ENCODE measurements at regions not wholly inside any gene's neighbourhood (a gene's known extent, or its start where the extent isn't known, plus 50 kb on each side); places are given as distances from the start of the nearest gene placed in this dataset.
A peak's percentile ranks its signal among the peaks of the same experiment; 100 is the strongest.

DNA sequence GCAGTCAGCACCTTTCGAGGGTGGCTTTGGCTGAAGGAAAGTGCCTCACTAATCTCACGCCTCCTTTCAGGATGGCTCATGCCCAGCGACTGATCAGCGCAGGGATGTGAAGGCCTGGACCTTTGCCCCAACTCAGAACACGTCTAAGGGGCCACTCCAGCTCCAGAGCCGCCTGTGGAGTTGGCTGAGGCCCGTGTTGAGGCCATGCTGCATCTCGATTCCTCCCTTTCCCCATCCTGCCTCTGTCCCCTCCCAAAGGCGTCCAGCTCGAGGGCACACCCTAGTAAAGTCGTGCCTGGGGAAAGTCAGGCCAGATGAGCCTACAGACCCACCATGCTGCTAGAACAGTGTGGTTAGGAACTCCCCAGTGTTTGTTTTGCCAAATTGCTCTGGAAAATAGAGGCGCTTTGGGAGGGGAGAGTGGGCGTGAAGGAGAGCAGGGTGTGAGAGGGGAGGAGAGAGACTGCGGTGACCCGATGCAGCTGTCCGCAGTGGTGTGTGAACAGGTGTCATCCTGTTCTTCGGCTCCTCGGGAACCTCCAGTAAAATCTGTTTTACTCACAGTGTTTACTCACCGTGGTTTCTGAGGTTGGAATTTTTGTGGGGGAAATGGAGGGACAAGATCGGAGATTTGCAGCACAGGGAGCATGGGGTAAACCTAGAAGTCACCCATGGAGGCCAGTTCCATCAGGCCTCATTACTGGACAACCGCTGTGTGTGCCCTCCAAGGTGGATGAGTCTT, 85.0 kb upstream of the PMEPA1 start:
- DNase-seq, result no peak

- DNase-seq, result no peak
Observed at GRCh38 chr20:57794036-57794435, 84.2 kb upstream of the PMEPA1 start.

DNA sequence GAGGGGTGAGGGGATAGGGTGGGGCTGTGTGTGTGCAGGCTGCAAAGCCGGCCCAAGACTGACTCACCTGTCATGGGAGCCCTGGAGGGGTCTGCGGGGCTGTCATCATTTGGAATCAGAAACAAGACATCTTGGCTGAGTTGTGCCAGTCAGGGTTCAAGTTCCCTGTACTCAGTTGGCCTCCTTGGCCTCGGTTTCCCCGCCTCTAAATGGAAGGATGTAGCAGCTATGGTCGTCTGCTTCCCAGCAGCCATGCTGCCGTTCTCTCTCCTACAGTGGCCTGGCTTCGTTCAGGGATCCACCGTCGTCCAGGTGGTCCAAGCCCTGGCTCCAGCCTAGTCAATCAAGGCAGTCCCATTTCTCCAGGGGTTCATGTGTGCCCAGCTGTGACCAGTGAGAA, 83.6 kb upstream of the PMEPA1 start:
- no peak for DNase-seq

GRCh38 chr20:57792386-57793080, 82.7 kb upstream of the PMEPA1 start:
- no peak for DNase-seq

- DNase-seq, result no peak
Observed at GRCh38 chr20:57791966-57792365, 82.2 kb upstream of the PMEPA1 start.

GRCh38 chr20:57791178-57791962, 81.6 kb upstream of the PMEPA1 start:
- no peak for DNase-seq

DNA sequence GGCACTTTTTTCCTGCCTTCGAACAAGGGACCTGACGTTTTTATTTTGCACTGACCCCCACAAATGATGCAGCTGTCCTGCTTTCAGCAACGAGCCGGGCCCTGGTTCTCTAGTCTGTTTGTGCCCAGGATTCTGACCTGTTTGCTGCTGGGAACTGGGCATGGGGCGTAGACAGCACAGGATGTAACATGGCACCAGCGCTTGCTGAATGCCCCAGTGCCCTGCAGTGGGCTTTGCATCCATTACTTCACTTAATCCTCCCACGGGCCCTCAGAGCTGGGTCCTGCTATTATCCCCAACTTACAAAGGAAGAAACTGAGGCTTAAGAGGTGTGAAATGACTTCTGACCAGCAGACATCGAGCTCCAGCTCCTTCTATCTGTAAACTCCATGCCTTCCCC, 80.4 kb upstream of the PMEPA1 start:
- no peak for DNase-seq

DNA sequence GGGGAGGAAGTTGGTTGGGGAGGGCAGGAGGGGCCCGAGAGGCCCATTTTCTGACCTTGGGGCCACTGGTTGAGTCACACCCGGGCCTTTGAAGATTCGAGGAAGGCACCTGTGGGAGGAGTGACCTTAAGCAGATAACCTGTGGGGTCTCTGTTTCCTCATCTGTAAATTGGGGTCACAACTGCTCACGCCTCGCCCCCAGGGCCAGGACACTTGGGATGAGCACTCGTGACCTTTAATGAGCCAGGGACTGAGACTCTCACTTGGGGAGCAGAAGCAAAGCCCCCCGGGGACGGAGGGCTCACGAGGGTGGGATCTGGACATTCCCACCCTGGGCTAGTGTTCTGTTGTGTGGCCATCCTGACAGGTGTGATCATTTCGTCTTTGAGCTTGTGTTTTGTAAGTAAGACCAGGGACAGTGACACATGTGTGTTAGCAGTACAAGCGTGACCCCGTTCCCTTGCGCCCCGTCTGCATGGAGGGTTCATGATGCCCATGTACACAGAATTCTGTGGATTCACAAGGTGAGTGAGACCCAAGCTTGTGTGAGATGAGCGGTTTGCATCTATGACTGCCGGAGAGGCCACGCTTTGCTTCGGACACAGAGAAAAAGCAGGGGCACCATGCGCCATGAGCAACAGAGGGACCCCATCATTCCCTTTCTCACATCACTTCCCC, 79.3 kb upstream of the PMEPA1 start:
- DNase-seq, result no peak

GRCh38 chr20:57787990-57788781, 78.4 kb upstream of the PMEPA1 start:
- DNase-seq, result no peak

DNA sequence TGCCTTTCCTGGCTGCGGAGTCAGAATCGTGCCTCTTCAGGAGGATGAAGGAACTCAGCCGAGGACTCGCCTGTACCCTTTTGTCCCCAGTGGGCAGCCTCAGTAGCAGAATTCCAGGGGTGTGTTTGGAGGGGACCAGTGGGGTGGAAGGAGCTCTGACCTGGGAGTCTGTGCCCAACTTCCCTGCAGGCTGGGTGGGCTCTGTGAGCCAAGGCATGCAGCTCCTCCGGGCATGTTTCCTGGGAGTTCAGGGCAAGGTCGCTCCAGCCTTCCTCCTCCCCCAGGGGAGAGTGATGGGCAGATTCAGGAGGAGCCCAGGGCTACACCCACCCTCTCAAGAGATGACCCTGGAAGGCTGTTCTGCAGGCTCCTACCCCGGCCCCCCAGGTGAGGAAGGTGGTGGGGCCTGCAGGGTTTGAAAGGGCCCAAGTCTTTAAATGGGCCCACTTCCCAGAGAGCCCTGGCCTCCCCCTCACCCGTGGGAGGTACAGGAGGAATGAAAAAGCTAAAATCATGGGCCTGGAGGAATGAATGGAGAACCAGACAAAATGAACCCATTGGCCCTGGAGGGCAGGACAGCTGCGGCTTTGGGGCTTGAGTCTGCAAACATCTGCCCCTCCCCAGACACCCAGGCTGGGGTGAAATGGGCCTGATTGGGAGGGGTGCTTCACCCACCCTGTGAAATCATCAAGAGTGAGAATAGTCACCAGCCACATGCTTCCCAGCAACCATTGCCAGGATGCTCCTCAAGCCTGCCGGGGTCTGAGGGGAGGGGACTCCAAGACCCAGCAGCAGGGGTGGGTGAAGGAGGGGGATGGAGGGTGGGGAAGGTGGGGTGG, 77.6 kb upstream of the PMEPA1 start:
- DNase-seq, result no peak

DNA sequence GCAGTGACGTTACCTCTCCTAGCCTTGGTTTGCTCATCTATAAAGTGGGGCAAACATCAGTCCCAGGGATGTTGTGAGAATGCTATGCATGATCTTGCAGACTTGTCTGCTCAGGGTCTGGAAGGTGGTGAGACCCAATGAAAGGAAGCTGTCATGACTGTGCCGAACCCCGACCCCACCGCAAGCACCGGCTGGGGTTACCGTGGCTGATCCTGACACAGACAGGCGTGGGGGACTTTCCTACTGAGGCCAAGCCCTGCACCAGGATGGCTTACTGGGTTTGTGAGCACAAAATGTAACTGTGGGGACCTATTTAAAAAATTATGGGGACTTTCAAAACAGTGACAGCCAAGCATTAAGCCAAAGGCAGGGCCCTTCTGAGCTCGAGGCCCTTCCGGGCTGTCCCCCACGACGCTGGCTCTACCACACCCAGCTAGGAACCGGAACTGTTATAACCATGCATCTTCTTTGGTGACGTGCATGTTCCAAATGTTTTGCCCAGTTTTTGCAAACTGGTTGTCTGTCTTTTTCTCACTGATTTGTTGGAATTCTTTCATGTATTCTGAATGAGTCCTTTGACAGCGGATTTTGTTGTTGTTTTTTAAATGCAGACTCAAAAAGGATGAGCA, 76.6 kb upstream of the PMEPA1 start:
- peak in 1 of 2 donors; percentile 0 for DNase-seq

DNA sequence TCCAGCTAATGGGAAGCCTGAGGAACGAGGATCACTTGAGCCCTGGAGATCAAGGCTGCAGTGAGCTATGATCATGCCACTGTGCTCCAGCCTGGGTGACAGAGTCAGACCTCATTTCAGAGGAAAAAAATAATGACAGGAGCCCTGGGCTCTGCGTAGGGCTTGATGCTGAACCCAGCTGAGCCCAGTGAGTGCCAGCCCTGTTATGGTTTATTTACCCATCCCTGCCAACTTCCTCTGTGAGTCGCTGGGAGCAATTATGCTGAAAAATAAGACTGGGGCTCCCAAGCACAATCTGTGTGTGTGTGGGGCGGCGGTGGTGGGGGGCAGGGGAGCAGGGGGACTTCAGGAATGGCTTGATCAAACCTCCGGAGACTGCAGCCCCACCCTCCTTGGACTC, 75.9 kb upstream of the PMEPA1 start:
- no peak for DNase-seq

DNA sequence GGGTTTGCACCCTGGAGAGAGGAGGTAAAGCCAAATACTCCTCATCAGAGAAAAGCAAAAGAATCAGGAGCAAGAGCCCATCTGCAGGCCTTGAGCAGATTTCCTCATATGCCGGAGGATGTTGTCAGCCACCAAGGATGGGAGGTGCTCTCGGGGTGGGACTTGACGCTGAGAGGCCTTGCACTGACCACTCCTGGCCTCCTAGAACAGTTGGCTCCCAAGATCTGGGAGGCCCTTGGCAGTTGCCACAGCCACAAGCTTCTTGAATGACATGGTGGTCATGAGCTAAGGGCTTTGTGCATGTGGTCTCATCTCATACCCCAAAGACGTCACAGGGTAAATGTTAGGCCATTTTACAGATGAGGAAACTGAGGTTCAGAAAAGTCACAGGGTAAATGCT, 75.2 kb upstream of the PMEPA1 start:
- no peak for DNase-seq

DNA sequence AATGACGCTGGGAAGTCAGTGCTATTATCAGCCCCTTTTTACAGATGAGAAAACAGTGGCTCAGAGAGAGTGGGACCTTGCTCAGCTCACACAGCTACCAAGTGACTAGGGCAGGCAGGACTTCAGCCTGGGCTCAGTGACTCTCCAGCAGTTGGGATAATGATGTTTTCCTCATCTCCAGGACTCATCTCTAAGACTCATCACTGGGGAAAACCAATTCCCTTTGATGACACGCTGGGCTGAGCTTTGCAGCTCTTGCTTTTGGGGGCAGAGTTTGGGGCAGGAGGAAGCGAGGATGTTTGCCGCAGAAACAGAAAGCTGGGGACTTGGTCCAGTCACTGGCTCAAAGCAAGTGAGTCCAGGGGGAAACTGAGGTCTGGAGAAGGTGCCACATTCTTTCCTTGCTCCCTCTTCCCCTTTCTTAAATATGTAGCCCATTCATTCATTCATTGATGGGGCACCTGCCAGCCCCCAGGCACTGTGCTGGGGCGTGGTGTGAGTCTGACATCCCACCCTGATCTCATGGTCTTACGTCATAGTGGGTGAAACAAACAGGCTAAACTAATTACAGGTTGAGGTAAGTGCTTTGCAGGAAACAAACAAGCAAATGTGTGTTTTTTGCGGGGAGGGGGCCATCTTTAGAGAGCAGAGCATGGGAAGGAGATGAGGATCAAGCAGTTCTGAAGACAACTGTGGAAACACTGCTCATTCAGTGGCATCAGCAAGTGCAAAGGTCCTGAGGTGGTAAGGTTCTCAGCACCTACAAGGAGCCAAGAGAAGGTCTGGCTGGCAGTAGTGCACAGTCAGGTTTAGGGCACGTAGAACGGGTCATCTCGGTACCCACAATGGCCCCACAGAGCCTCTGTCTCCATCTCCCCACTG, 74.4 kb upstream of the PMEPA1 start:
- DNase-seq, result no peak

GRCh38 chr20:57783196-57783595, 73.4 kb upstream of the PMEPA1 start:
- DNase-seq, result no peak

- no peak for DNase-seq
Observed at GRCh38 chr20:57782631-57783041, 72.8 kb upstream of the PMEPA1 start.

- no peak for DNase-seq
Observed at GRCh38 chr20:57781901-57782300, 72.1 kb upstream of the PMEPA1 start.

GRCh38 chr20:57780906-57781305, 71.1 kb upstream of the PMEPA1 start:
- DNase-seq, result no peak

GRCh38 chr20:57780398-57780797, 70.6 kb upstream of the PMEPA1 start:
- DNase-seq, result no peak
